ENCODE measurements at regions not wholly inside any gene's neighbourhood (a gene's known extent, or its start where the extent isn't known, plus 50 kb on each side); places are given as distances from the start of the nearest gene placed in this dataset.

DNA sequence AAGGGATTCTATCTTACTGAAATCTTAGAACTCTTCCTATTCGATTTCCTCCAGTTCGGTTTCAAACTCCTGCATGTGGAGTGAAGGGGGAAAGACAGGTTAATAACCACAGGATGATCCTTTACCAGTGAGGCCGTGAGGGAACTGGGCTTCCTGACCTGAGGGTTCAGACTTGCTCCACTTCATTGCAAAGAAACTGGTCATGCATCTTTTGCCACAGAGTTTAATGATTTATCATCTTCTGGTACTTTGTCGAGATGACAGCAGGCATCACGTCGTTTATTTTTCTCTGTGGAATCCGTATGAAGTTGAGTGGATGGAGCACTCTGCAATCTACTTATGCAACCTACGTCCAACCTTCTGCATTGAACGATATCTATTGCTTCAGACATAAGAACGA lies 145.9 kb upstream of the NLGN4X start:
- TF ChIP-seq SIN3A (IDR thresholded peaks at IDR 0.05; ENCODE audit: low read depth, low read length) (no peak), USF2 (IDR thresholded peaks at IDR 0.05; ENCODE audit: borderline replicate concordance, low read depth, low read length) (no peak), NRF1 (conservative IDR thresholded peaks at IDR 0.05; ENCODE audit: low read depth, low read length) (no peak), IRF5 (IDR thresholded peaks at IDR 0.05; ENCODE audit: borderline replicate concordance) (no peak), GABPA (IDR thresholded peaks at IDR 0.05; ENCODE audit: low read depth) (no peak), CBFB (IDR thresholded peaks at IDR 0.05; ENCODE audit: low read depth) (no peak), TAF1 (IDR thresholded peaks at IDR 0.05; ENCODE audit: borderline replicate concordance, low read depth, low read length) (no peak), REST (IDR thresholded peaks at IDR 0.05; ENCODE audit: low read depth, low read length) (no peak), POLR2AphosphoS5 (IDR thresholded peaks at IDR 0.05; ENCODE audit: low read length) (no peak)
- TF ChIP-seq, protein P1, sequence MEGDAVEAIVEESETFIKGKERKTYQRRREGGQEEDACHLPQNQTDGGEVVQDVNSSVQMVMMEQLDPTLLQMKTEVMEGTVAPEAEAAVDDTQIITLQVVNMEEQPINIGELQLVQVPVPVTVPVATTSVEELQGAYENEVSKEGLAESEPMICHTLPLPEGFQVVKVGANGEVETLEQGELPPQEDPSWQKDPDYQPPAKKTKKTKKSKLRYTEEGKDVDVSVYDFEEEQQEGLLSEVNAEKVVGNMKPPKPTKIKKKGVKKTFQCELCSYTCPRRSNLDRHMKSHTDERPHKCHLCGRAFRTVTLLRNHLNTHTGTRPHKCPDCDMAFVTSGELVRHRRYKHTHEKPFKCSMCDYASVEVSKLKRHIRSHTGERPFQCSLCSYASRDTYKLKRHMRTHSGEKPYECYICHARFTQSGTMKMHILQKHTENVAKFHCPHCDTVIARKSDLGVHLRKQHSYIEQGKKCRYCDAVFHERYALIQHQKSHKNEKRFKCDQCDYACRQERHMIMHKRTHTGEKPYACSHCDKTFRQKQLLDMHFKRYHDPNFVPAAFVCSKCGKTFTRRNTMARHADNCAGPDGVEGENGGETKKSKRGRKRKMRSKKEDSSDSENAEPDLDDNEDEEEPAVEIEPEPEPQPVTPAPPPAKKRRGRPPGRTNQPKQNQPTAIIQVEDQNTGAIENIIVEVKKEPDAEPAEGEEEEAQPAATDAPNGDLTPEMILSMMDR (IDR thresholded peaks at IDR 0.05 in 2 of 3, conservative IDR thresholded peaks at IDR 0.05 in 1 of 3; ENCODE audit: control insufficient read depth in 2 of 3, extremely low read depth in 1 of 3, insufficient read depth in 1 of 3, low read depth in 3 of 3, low read length in 3 of 3), result no peak
- TF ChIP-seq, protein P2, sequence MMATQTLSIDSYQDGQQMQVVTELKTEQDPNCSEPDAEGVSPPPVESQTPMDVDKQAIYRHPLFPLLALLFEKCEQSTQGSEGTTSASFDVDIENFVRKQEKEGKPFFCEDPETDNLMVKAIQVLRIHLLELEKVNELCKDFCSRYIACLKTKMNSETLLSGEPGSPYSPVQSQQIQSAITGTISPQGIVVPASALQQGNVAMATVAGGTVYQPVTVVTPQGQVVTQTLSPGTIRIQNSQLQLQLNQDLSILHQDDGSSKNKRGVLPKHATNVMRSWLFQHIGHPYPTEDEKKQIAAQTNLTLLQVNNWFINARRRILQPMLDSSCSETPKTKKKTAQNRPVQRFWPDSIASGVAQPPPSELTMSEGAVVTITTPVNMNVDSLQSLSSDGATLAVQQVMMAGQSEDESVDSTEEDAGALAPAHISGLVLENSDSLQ (IDR thresholded peaks at IDR 0.05), result no peak

Measured in GM12878 (cell line).